ENCODE measurements at regions not wholly inside any gene's neighbourhood (a gene's known extent, or its start where the extent isn't known, plus 50 kb on each side); places are given as distances from the start of the nearest gene placed in this dataset.

- no peak for DNase-seq (ENCODE audit: extremely low spot score, unreplicated experiment)
- Mint-ChIP-seq H3K27me3 (no peaks in the 10 kb centered on the region), H3K4me3 (peak overlapping the region; percentile 59), H3K9me3 (peaks cover 10% of the 10 kb centered on the region), H3K4me1 (ENCODE audit: unreplicated experiment) (peaks cover 3% of the 10 kb centered on the region), H3K27ac (peak overlapping the region; percentile 55), H3K36me3 (peaks cover 4% of the 10 kb centered on the region)
- TF ChIP-seq, protein P1, sequence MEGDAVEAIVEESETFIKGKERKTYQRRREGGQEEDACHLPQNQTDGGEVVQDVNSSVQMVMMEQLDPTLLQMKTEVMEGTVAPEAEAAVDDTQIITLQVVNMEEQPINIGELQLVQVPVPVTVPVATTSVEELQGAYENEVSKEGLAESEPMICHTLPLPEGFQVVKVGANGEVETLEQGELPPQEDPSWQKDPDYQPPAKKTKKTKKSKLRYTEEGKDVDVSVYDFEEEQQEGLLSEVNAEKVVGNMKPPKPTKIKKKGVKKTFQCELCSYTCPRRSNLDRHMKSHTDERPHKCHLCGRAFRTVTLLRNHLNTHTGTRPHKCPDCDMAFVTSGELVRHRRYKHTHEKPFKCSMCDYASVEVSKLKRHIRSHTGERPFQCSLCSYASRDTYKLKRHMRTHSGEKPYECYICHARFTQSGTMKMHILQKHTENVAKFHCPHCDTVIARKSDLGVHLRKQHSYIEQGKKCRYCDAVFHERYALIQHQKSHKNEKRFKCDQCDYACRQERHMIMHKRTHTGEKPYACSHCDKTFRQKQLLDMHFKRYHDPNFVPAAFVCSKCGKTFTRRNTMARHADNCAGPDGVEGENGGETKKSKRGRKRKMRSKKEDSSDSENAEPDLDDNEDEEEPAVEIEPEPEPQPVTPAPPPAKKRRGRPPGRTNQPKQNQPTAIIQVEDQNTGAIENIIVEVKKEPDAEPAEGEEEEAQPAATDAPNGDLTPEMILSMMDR (conservative IDR thresholded peaks at IDR 0.05), result no peak
These were observed 300.9 kb downstream of the FAM47A start for GRCh38 chrX:33831211-33831610.

- DNase-seq (ENCODE audit: extremely low spot score, unreplicated experiment), result no peak
- H3K27me3 Mint-ChIP-seq, result no peaks in the 10 kb centered on the region
- TF ChIP-seq, protein P1 (conservative IDR thresholded peaks at IDR 0.05), result no peak
- H3K9me3 Mint-ChIP-seq, result no peaks in the 10 kb centered on the region
- H3K36me3 Mint-ChIP-seq, result no peaks in the 10 kb centered on the region
- no peaks in the 10 kb centered on the region for H3K4me1 Mint-ChIP-seq (ENCODE audit: unreplicated experiment)
- no peak overlapping the region for H3K4me3 Mint-ChIP-seq
- H3K27ac Mint-ChIP-seq, result no peak overlapping the region
These were observed 314.8 kb downstream of the FAM47A start for GRCh38 chrX:33817266-33817665.

DNA sequence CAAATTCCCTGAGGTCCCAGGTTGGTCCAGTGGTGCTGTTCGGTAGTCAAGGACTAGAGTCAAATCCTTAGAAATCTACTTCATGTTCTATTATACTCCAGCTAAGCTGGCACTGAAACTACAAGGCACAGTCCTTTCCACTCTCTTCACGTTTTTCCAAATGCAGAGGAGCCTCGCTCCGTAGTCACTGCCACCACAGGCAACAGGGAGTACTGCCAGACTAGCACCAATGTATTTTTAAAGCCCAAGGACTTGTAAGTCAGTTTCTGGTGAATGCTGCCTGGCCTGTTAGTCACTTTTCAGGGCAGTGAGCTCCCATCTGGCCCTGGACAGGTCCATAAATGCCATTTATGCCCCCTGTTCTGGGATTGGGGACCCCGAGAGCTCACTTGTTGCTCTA, 323.5 kb downstream of the FAM47A start:
- TF ChIP-seq, protein P1 (conservative IDR thresholded peaks at IDR 0.05), result no peak
- Mint-ChIP-seq H3K4me3 (no peak overlapping the region), H3K4me1 (ENCODE audit: unreplicated experiment) (no peaks in the 10 kb centered on the region), H3K36me3 (no peaks in the 10 kb centered on the region), H3K27me3 (no peaks in the 10 kb centered on the region), H3K27ac (no peak overlapping the region), H3K9me3 (no peaks in the 10 kb centered on the region)
- no peak for DNase-seq (ENCODE audit: extremely low spot score, unreplicated experiment)

GRCh38 chrX:33784548-33784947, 347.6 kb downstream of the FAM47A start:
- no peaks in the 10 kb centered on the region for H3K4me1 Mint-ChIP-seq (ENCODE audit: unreplicated experiment)
- H3K9me3 Mint-ChIP-seq, result no peaks in the 10 kb centered on the region
- H3K36me3 Mint-ChIP-seq, result no peaks in the 10 kb centered on the region
- no peak overlapping the region for H3K4me3 Mint-ChIP-seq
- TF ChIP-seq, protein P1 (conservative IDR thresholded peaks at IDR 0.05), result no peak
- no peaks in the 10 kb centered on the region for H3K27me3 Mint-ChIP-seq
- no peak for DNase-seq (ENCODE audit: extremely low spot score, unreplicated experiment)
- no peak overlapping the region for H3K27ac Mint-ChIP-seq

DNA sequence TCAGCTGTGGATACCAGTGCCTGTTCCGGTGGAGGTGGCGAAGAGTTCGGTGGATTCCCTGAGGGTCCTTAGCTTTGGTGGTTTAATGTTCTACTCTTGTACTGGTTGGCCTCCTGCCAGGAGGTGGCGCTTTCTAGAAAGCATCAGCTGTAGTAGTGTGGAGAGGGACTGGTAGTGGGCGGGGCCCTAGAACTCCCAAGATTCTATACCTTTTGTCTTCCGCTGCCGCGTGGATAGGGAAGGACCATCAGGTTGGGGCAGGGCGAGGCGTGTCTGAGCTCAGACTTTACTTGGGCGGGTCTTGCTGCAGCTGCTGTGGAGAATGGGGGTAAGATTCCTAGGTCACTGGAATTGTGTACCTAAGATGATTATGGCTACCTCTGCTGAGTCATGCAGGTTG, 390.3 kb downstream of the FAM47A start:
- DNase-seq (ENCODE audit: extremely low spot score, unreplicated experiment), result no peak
- TF ChIP-seq, protein P1 (conservative IDR thresholded peaks at IDR 0.05), result no peak
- H3K27me3 Mint-ChIP-seq, result no peaks in the 10 kb centered on the region
- no peak overlapping the region for H3K27ac Mint-ChIP-seq
- no peak overlapping the region for H3K4me3 Mint-ChIP-seq
- no peaks in the 10 kb centered on the region for H3K4me1 Mint-ChIP-seq (ENCODE audit: unreplicated experiment)
- H3K9me3 Mint-ChIP-seq, result no peaks in the 10 kb centered on the region
- H3K36me3 Mint-ChIP-seq, result no peaks in the 10 kb centered on the region

- DNase-seq (ENCODE audit: extremely low spot score, unreplicated experiment), result no peak
- Mint-ChIP-seq H3K36me3 (no peaks in the 10 kb centered on the region), H3K4me3 (no peak overlapping the region), H3K4me1 (ENCODE audit: unreplicated experiment) (no peaks in the 10 kb centered on the region), H3K27me3 (no peaks in the 10 kb centered on the region), H3K9me3 (no peaks in the 10 kb centered on the region), H3K27ac (no peak overlapping the region)
- TF ChIP-seq, protein P1 (conservative IDR thresholded peaks at IDR 0.05), result no peak
These were observed 396.9 kb downstream of the FAM47A start for GRCh38 chrX:33735182-33735581.

Data from type B pancreatic cell (in vitro differentiated cells).